ENCODE measurements at regions not wholly inside any gene's neighbourhood (a gene's known extent, or its start where the extent isn't known, plus 50 kb on each side); places are given as distances from the start of the nearest gene placed in this dataset.

DNA sequence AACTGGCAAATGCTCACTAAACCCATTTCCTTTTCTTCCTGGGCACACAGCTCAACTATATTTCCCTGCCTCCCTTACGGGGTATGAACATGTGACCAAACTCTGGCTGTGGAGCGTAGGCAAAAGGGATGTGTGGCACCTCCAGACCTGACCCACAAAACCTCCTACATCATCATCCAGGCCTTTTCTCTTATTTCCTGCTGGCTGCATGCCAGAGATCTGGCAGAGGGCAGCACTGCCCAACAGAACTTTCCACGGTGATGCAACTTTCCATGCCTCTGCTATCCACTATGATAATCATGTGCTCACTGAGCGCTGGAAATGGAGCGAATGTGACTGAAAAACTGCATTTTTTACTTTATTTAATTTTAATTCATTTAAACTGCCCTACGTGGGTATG, 99.6 kb upstream of the CACNA1E start:
- H3K9me1 ChIP-seq (ENCODE audit: control insufficient read depth, extremely low read depth, insufficient read depth, low read length) = no peaks in the 10 kb centered on the region
- DNase-seq (ENCODE audit: low read depth, low spot score) = no peak
- no peak overlapping the region for H3K9ac ChIP-seq (ENCODE audit: control insufficient read depth, extremely low read depth, insufficient read depth, low read length)
- no peak overlapping the region for H3K4me3 ChIP-seq (ENCODE audit: control insufficient read depth in 2 of 3, extremely low read depth in 1 of 3, insufficient read depth in 2 of 3, low read depth in 1 of 3, low read length in 3 of 3)
- no peak for TF ChIP-seq EZH2 (IDR thresholded peaks at IDR 0.05; ENCODE audit: low read length)
- TF ChIP-seq, protein P1, sequence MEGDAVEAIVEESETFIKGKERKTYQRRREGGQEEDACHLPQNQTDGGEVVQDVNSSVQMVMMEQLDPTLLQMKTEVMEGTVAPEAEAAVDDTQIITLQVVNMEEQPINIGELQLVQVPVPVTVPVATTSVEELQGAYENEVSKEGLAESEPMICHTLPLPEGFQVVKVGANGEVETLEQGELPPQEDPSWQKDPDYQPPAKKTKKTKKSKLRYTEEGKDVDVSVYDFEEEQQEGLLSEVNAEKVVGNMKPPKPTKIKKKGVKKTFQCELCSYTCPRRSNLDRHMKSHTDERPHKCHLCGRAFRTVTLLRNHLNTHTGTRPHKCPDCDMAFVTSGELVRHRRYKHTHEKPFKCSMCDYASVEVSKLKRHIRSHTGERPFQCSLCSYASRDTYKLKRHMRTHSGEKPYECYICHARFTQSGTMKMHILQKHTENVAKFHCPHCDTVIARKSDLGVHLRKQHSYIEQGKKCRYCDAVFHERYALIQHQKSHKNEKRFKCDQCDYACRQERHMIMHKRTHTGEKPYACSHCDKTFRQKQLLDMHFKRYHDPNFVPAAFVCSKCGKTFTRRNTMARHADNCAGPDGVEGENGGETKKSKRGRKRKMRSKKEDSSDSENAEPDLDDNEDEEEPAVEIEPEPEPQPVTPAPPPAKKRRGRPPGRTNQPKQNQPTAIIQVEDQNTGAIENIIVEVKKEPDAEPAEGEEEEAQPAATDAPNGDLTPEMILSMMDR (optimal IDR thresholded peaks at IDR 0.05 in 1 of 3, IDR thresholded peaks at IDR 0.05 in 1 of 3, conservative IDR thresholded peaks at IDR 0.05 in 1 of 3; ENCODE audit: extremely low read depth in 1 of 3, insufficient read depth in 2 of 3, low read length in 3 of 3) = no peak
- H3K4me1 ChIP-seq (ENCODE audit: control insufficient read depth, extremely low read depth, insufficient read depth, low read length) = no peaks in the 10 kb centered on the region
- no peaks in the 10 kb centered on the region for H3K79me2 ChIP-seq (ENCODE audit: control insufficient read depth, insufficient read depth, low read length)
- no peaks in the 10 kb centered on the region for H4K20me1 ChIP-seq (ENCODE audit: control insufficient read depth, extremely low read depth, insufficient read depth, low read length)
- H3K27ac ChIP-seq (ENCODE audit: control insufficient read depth, insufficient read depth, low read length) = no peak overlapping the region
- no peaks in the 10 kb centered on the region for H3K36me3 ChIP-seq (ENCODE audit: control insufficient read depth in 2 of 2, extremely low read depth in 1 of 2, insufficient read depth in 2 of 2, low read length in 2 of 2)
- dilution Hi-C loops (cut with MboI; ENCODE audit: extremely low pct_ligation_motif_present, low sequenced_read_pairs) = no loop called here
- no peaks in the 10 kb centered on the region for H3K27me3 ChIP-seq (ENCODE audit: control insufficient read depth, extremely low read depth, insufficient read depth, low read length)
- no peak overlapping the region for H2AFZ ChIP-seq (ENCODE audit: control insufficient read depth, low read length)
- H3K4me2 ChIP-seq (ENCODE audit: control insufficient read depth, extremely low read depth, insufficient read depth, low read depth, low read length) = no peak overlapping the region
- H3K9me3 ChIP-seq (ENCODE audit: control insufficient read depth, low read depth, low read length) = no peaks in the 10 kb centered on the region
- FAIRE-seq = no peak

DNA sequence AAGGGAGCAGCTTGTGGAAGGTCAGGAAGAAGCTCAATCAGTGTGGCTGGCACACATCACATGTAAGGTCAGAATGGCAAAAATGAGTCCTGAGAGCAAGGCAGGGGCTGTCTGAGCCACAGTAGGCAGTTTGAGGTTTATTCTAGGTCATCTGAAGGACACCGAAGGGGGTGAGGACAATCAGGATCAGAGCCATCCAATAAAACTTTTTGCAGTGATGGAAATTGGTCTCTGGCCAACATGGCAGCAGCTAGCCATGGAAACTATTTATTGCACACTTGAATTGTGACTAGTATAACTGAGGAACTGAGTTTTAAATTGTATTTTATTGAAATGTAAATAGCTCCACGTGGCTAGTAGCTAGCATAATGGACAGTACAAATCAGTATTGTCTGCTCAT, 97.0 kb upstream of the CACNA1E start:
- Histone ChIP-seq H3K9ac (ENCODE audit: control insufficient read depth, extremely low read depth, insufficient read depth, low read length) (no peak overlapping the region), H3K9me3 (ENCODE audit: control insufficient read depth, low read depth, low read length) (no peaks in the 10 kb centered on the region), H3K4me1 (ENCODE audit: control insufficient read depth, extremely low read depth, insufficient read depth, low read length) (no peaks in the 10 kb centered on the region), H2AFZ (ENCODE audit: control insufficient read depth, low read length) (no peak overlapping the region), H3K4me2 (ENCODE audit: control insufficient read depth, extremely low read depth, insufficient read depth, low read depth, low read length) (no peak overlapping the region), H3K36me3 (ENCODE audit: control insufficient read depth in 2 of 2, extremely low read depth in 1 of 2, insufficient read depth in 2 of 2, low read length in 2 of 2) (no peaks in the 10 kb centered on the region), H3K4me3 (ENCODE audit: control insufficient read depth in 2 of 3, extremely low read depth in 1 of 3, insufficient read depth in 2 of 3, low read depth in 1 of 3, low read length in 3 of 3) (no peak overlapping the region), H3K9me1 (ENCODE audit: control insufficient read depth, extremely low read depth, insufficient read depth, low read length) (no peaks in the 10 kb centered on the region), H3K79me2 (ENCODE audit: control insufficient read depth, insufficient read depth, low read length) (no peaks in the 10 kb centered on the region), H4K20me1 (ENCODE audit: control insufficient read depth, extremely low read depth, insufficient read depth, low read length) (no peaks in the 10 kb centered on the region), H3K27me3 (ENCODE audit: control insufficient read depth, extremely low read depth, insufficient read depth, low read length) (no peaks in the 10 kb centered on the region), H3K27ac (ENCODE audit: control insufficient read depth, insufficient read depth, low read length) (no peak overlapping the region)
- FAIRE-seq (no peak), DNase-seq (ENCODE audit: low read depth, low spot score) (no peak)
- TF ChIP-seq, protein P1 (optimal IDR thresholded peaks at IDR 0.05 in 1 of 3, IDR thresholded peaks at IDR 0.05 in 1 of 3, conservative IDR thresholded peaks at IDR 0.05 in 1 of 3; ENCODE audit: extremely low read depth in 1 of 3, insufficient read depth in 2 of 3, low read length in 3 of 3) = no peak
- TF ChIP-seq EZH2 (IDR thresholded peaks at IDR 0.05; ENCODE audit: low read length) = no peak
- dilution Hi-C loops (cut with MboI; ENCODE audit: extremely low pct_ligation_motif_present, low sequenced_read_pairs) = no loop called here
